ENCODE measurements at regions not wholly inside any gene's neighbourhood (a gene's known extent, or its start where the extent isn't known, plus 50 kb on each side); places are given as distances from the start of the nearest gene placed in this dataset.

GRCh38 chr11:103631841-103632240, 404.6 kb upstream of the DDI1 start:
- no peak overlapping the region for H3K9ac ChIP-seq (ENCODE audit: low read length)
- DNase-seq (peak; percentile 48), ATAC-seq (peak; percentile 55; the same call in 1 of the 2 replicates)
- H3K9me2 ChIP-seq (replicated peaks; ENCODE audit: low read length), result no peaks in the 10 kb centered on the region
- BruUV-seq (replicated peaks), result no TSS peak
- H3K9me3 ChIP-seq (ENCODE audit: low read length), result no peaks in the 10 kb centered on the region
- peaks cover 8% of the 10 kb centered on the region; the same call in 1 of the 2 replicates for H3K4me1 ChIP-seq (ENCODE audit: insufficient read depth, low read length)
- no peak overlapping the region for H3K4me2 ChIP-seq (ENCODE audit: low read length)
- POLR2A ChIA-PET (ENCODE audit: unreplicated experiment), result interaction anchor here (0.6 to 0.7 kb wide), 2 partner anchors 22 to 503 kb away, joined by 3 to 7 read pairs; no protein-coding TSS in a partner anchor
- no peaks in the 10 kb centered on the region for H4K20me1 ChIP-seq (ENCODE audit: low read length)
- CTCF ChIA-PET, result no interaction called here
- TF ChIP-seq EZH2 (IDR thresholded peaks at IDR 0.05; ENCODE audit: low read length, unreplicated experiment), result no peak
- TF ChIP-seq, protein P1, sequence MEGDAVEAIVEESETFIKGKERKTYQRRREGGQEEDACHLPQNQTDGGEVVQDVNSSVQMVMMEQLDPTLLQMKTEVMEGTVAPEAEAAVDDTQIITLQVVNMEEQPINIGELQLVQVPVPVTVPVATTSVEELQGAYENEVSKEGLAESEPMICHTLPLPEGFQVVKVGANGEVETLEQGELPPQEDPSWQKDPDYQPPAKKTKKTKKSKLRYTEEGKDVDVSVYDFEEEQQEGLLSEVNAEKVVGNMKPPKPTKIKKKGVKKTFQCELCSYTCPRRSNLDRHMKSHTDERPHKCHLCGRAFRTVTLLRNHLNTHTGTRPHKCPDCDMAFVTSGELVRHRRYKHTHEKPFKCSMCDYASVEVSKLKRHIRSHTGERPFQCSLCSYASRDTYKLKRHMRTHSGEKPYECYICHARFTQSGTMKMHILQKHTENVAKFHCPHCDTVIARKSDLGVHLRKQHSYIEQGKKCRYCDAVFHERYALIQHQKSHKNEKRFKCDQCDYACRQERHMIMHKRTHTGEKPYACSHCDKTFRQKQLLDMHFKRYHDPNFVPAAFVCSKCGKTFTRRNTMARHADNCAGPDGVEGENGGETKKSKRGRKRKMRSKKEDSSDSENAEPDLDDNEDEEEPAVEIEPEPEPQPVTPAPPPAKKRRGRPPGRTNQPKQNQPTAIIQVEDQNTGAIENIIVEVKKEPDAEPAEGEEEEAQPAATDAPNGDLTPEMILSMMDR (conservative IDR thresholded peaks at IDR 0.05; ENCODE audit: low read depth, low read length), result no peak
- no peak for TF ChIP-seq EZH2phosphoT487 (IDR thresholded peaks at IDR 0.05; ENCODE audit: borderline replicate concordance, low read length)
- no peaks in the 10 kb centered on the region for H3K79me2 ChIP-seq (ENCODE audit: low read length)
- no peaks in the 10 kb centered on the region for H3K27me3 ChIP-seq (ENCODE audit: low read length)
- no peaks in the 10 kb centered on the region for H3F3A ChIP-seq (ENCODE audit: low read length, unreplicated experiment)
- H3K27ac ChIP-seq (ENCODE audit: low read length), result no peak overlapping the region
- intact Hi-C loops (cut with micrococcal nuclease), result no loop called here
- no peaks in the 10 kb centered on the region for H3K36me3 ChIP-seq (ENCODE audit: low read depth, low read length)
- no peak overlapping the region for H3K4me3 ChIP-seq (ENCODE audit: low read length)
- no peak overlapping the region for H2AFZ ChIP-seq (ENCODE audit: low read length)

DNA sequence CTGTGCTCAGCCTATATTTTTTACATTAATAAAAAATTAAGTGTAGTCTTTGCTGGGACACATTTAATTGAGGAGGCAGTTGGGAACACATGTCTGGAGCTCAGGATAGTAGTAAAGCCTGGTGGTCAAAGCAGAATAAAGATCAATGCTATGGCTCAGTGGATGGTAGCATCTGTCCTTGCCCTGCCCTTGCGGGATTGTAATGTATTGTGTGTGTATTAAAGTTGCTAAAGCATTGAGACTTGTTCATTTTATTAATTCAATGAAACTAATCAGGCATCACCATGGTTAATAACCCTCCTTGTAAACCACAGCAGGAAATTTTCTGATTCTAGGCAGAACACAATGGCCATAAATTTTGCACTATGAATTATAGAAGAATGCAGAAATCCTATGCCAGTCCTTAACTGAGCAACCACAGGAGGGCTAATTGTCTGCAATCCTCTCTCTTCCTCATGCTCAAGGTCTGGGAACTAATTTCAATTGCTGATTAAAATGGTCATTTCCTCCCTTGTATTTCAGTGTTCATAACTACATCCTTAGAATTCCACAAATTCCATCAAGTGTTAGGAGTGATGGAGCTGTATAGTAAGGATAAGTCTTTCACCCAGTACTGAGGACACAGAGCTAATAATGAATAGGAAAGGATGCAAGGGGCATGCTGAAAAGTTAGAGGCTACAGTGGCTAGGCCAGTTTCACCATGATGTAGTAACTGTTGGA, 403.2 kb upstream of the DDI1 start:
- ChIA-PET CTCF (no interaction called here), POLR2A (ENCODE audit: unreplicated experiment) (no interaction called here)
- Histone ChIP-seq H3K9me2 (replicated peaks; ENCODE audit: low read length) (no peaks in the 10 kb centered on the region), H3F3A (ENCODE audit: low read length, unreplicated experiment) (no peaks in the 10 kb centered on the region), H3K27me3 (ENCODE audit: low read length) (no peaks in the 10 kb centered on the region), H3K4me2 (ENCODE audit: low read length) (no peak overlapping the region), H3K27ac (ENCODE audit: low read length) (no peak overlapping the region), H2AFZ (ENCODE audit: low read length) (no peak overlapping the region), H4K20me1 (ENCODE audit: low read length) (no peaks in the 10 kb centered on the region), H3K9me3 (ENCODE audit: low read length) (no peaks in the 10 kb centered on the region), H3K79me2 (ENCODE audit: low read length) (no peaks in the 10 kb centered on the region), H3K9ac (ENCODE audit: low read length) (no peak overlapping the region), H3K4me3 (ENCODE audit: low read length) (no peak overlapping the region), H3K4me1 (ENCODE audit: insufficient read depth, low read length) (peaks cover 8% of the 10 kb centered on the region; the same call in 1 of the 2 replicates), H3K36me3 (ENCODE audit: low read depth, low read length) (no peaks in the 10 kb centered on the region)
- intact Hi-C loops (cut with micrococcal nuclease), result no loop called here
- ATAC-seq (no peak; the same call in 1 of the 2 replicates), DNase-seq (no peak)
- no peak for TF ChIP-seq EZH2 (IDR thresholded peaks at IDR 0.05; ENCODE audit: low read length, unreplicated experiment)
- no TSS peak for BruUV-seq (replicated peaks)

DNA sequence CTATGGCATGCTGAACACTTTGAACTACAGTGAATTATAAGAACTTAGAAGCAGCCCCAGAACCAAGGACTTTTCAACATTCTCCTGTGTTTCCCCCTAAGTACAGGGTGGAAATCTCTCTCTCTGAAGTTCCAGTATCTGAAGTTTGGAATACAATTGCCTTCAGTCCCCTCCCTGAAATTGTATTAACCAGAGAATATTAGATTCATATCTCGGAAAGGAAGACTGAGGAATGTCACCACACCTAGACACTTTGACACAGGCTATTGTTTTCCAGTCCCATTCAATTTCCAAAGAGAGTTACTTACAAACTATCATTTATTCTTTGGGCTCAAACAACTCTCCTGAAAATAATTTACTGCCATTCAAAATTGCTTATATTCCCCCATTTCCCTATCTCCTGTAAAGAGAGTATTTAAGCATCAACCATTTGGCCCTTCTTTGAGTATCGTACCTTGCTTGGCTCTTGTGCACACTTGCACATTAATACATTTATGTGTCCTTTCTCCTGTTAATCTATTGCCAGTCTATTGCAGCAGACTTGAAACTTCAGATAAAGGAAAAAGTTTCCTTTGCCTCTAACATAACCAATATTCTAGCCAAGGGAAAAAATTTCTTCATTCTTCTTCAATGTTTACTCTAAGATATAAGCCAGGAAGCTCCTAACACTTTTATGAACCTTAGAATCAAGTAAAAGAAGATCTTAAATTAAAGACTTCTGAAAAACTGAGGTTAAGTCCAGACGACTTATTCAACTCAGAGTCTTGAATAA, 402.4 kb upstream of the DDI1 start:
- no peaks in the 10 kb centered on the region for H3K36me3 ChIP-seq (ENCODE audit: low read depth, low read length)
- no peaks in the 10 kb centered on the region for H4K20me1 ChIP-seq (ENCODE audit: low read length)
- no peak overlapping the region for H3K9ac ChIP-seq (ENCODE audit: low read length)
- no TSS peak for BruUV-seq (replicated peaks)
- POLR2A ChIA-PET (ENCODE audit: unreplicated experiment), result no interaction called here
- H2AFZ ChIP-seq (ENCODE audit: low read length), result no peak overlapping the region
- H3K27ac ChIP-seq (ENCODE audit: low read length), result no peak overlapping the region
- intact Hi-C loops (cut with micrococcal nuclease), result no loop called here
- TF ChIP-seq EZH2 (IDR thresholded peaks at IDR 0.05; ENCODE audit: low read length, unreplicated experiment), result no peak
- TF ChIP-seq, protein P1 (conservative IDR thresholded peaks at IDR 0.05; ENCODE audit: low read depth, low read length), result no peak
- no peak for TF ChIP-seq EZH2phosphoT487 (IDR thresholded peaks at IDR 0.05; ENCODE audit: borderline replicate concordance, low read length)
- no peaks in the 10 kb centered on the region for H3F3A ChIP-seq (ENCODE audit: low read length, unreplicated experiment)
- H3K4me1 ChIP-seq (ENCODE audit: insufficient read depth, low read length), result peaks cover 8% of the 10 kb centered on the region; the same call in 1 of the 2 replicates
- H3K79me2 ChIP-seq (ENCODE audit: low read length), result no peaks in the 10 kb centered on the region
- H3K4me3 ChIP-seq (ENCODE audit: low read length), result no peak overlapping the region
- no peak overlapping the region for H3K4me2 ChIP-seq (ENCODE audit: low read length)
- no peaks in the 10 kb centered on the region for H3K27me3 ChIP-seq (ENCODE audit: low read length)
- ATAC-seq (no peak), DNase-seq (no peak)
- CTCF ChIA-PET, result no interaction called here
- no peaks in the 10 kb centered on the region for H3K9me3 ChIP-seq (ENCODE audit: low read length)
- no peaks in the 10 kb centered on the region for H3K9me2 ChIP-seq (replicated peaks; ENCODE audit: low read length)
